ENCODE measurements at regions not wholly inside any gene's neighbourhood (a gene's known extent, or its start where the extent isn't known, plus 50 kb on each side); places are given as distances from the start of the nearest gene placed in this dataset.
"Not testable (repeated sequence)": the region's sequence is repeated elsewhere in the genome, so short reads cannot be mapped to it uniquely, and the experiment has no call there.

GRCh38 chr22:23460517-23461031 lies 119.5 kb downstream of the IGLL1 start:
- not testable (repeated sequence) for DNase-seq (ENCODE audit: low read depth in 2 of 2)

GRCh38 chr22:23459645-23460516 lies 120.2 kb downstream of the IGLL1 start:
- DNase-seq (ENCODE audit: low read depth in 2 of 2): not testable (repeated sequence)

GRCh38 chr22:23458663-23459541 lies 121.2 kb downstream of the IGLL1 start:
- DNase-seq (ENCODE audit: low read depth in 2 of 2): no peak

- DNase-seq (ENCODE audit: low read depth in 2 of 2): no peak
Measured at GRCh38 chr22:23457380-23457985, 122.6 kb downstream of the IGLL1 start.

- DNase-seq (ENCODE audit: low read depth in 2 of 2): not testable (repeated sequence)
Measured at GRCh38 chr22:23456666-23457379, 123.3 kb downstream of the IGLL1 start.

- not testable (repeated sequence) for DNase-seq (ENCODE audit: low read depth in 2 of 2)
Measured at GRCh38 chr22:23454345-23454744, 125.7 kb downstream of the IGLL1 start.

- no peak for DNase-seq (ENCODE audit: low read depth in 2 of 2)
Measured at GRCh38 chr22:23453277-23453676, 126.8 kb downstream of the IGLL1 start.

- no peak for DNase-seq (ENCODE audit: low read depth in 2 of 2)
Measured at GRCh38 chr22:23452231-23453010, 127.7 kb downstream of the IGLL1 start.

- not testable (repeated sequence) for DNase-seq (ENCODE audit: low read depth in 2 of 2)
Measured at GRCh38 chr22:23451452-23452230, 128.4 kb downstream of the IGLL1 start.

- not testable (repeated sequence) for DNase-seq (ENCODE audit: low read depth in 2 of 2)
Measured at GRCh38 chr22:23450821-23451220, 129.3 kb downstream of the IGLL1 start.

GRCh38 chr22:23450434-23450795 lies 129.7 kb downstream of the IGLL1 start:
- no peak for DNase-seq (ENCODE audit: low read depth in 2 of 2)

GRCh38 chr22:23449748-23450433 lies 130.2 kb downstream of the IGLL1 start:
- DNase-seq (ENCODE audit: low read depth in 2 of 2): not testable (repeated sequence)

GRCh38 chr22:23448499-23449288 lies 131.4 kb downstream of the IGLL1 start:
- not testable (repeated sequence) for DNase-seq (ENCODE audit: low read depth in 2 of 2)

GRCh38 chr22:23446796-23447350 lies 133.2 kb downstream of the IGLL1 start:
- DNase-seq (ENCODE audit: low read depth in 2 of 2): no peak

- DNase-seq (ENCODE audit: low read depth in 2 of 2): not testable (repeated sequence)
Measured at GRCh38 chr22:23446194-23446593, 133.9 kb downstream of the IGLL1 start.

GRCh38 chr22:23443905-23444304 lies 136.2 kb downstream of the IGLL1 start:
- not testable (repeated sequence) for DNase-seq (ENCODE audit: low read depth in 2 of 2)

GRCh38 chr22:23439581-23439980 lies 140.5 kb downstream of the IGLL1 start:
- DNase-seq (ENCODE audit: low read depth in 2 of 2): not testable (repeated sequence)

- DNase-seq (ENCODE audit: low read depth in 2 of 2): no peak
Measured at GRCh38 chr22:23438216-23438615, 141.9 kb downstream of the IGLL1 start.
